Vagina (tissue), 2 donors: ENCODE measurements at regions not wholly inside any gene's neighbourhood (a gene's known extent, or its start where the extent isn't known, plus 50 kb on each side); places are given as distances from the start of the nearest gene placed in this dataset.

Experiments used
- DNase-seq, 2 donors: peaks; one replicate each; pipeline ENCODE4 v3.0.0-alpha.2; 2017; ENCODE audit errors: extremely low spot score in 2 of 2
- H3K27ac ChIP-seq: fragments of 200-600 bp; sonication (generic); one replicate; pipeline ENCODE4 v1.5.1; 2019
- H3K27me3 ChIP-seq: fragments of 200-600 bp; sonication (generic); one replicate; pipeline ENCODE4 v1.5.1; 2019
- H3K36me3 ChIP-seq, 2 donors: fragments of 200-600 bp; sonication (generic); one replicate each; pipeline ENCODE4 v1.5.1; 2017 to 2019
- H3K4me1 ChIP-seq: fragments of 200-600 bp; sonication (generic); one replicate; pipeline ENCODE4 v1.5.1; 2019
- H3K4me3 ChIP-seq, 2 donors: fragments of 200-600 bp; sonication (generic); 1 replicate in 1 of 2; 2 replicates in 1 of 2; pipeline ENCODE4 v1.5.1; 2016 to 2019
- H3K9me3 ChIP-seq: fragments of 200-600 bp; sonication (generic); one replicate; pipeline ENCODE4 v1.5.1; 2019
- CTCF ChIP-seq, 3 experiments: fragments of 450-650 bp in 2 of 3; fragments of 200-600 bp in 1 of 3; sonication (generic) in 1 of 3; IDR thresholded peaks; one replicate each; pipeline ENCODE4 v1.5.1; 2017 to 2019; ENCODE audit warnings: antibody characterized with exemption in 3 of 3, mild to moderate bottlenecking in 2 of 3, moderate library complexity in 2 of 3
- POLR2A ChIP-seq, 2 donors: fragments of 450-650 bp; IDR thresholded peaks; one replicate each; pipeline ENCODE4 v1.6.1; 2017; ENCODE audit warnings: antibody characterized with exemption in 2 of 2, mild to moderate bottlenecking in 2 of 2, moderate library complexity in 2 of 2
- POLR2AphosphoS5 ChIP-seq, 2 donors: sonication (generic); formaldehyde crosslinking; IDR thresholded peaks; one replicate each; pipeline ENCODE4 v1.9.0; 2017; ENCODE audit warnings: antibody characterized with exemption in 2 of 2, mild to moderate bottlenecking in 2 of 2, low read depth in 1 of 2; ENCODE audit not compliant: insufficient read depth in 1 of 2
- intact Hi-C: fragments of 100-400 bp; cut with DNase I; formaldehyde crosslinking; loops from one replicate; pipeline ENCODE4 v1.15.1; 2023

- Histone ChIP-seq H3K27me3 (no peaks in the 10 kb centered on the region), H3K9me3 (no peaks in the 10 kb centered on the region), H3K36me3 (no peaks in the 10 kb centered on the region), H3K4me3 (no peak overlapping the region), H3K4me1 (no peaks in the 10 kb centered on the region), H3K27ac (no peak overlapping the region)
- intact Hi-C loops: no loop called here
- TF ChIP-seq POLR2AphosphoS5 (IDR thresholded peaks at IDR 0.05; ENCODE audit: insufficient read depth in 1 of 2, low read depth in 1 of 2) (no peak), POLR2A (IDR thresholded peaks at IDR 0.05) (no peak), CTCF (IDR thresholded peaks at IDR 0.05) (no peak)
- no peak for DNase-seq
These were observed 81.9 kb upstream of the MYCN start for GRCh38 chr2:15858466-15858865.

- DNase-seq: no peak
- no peak overlapping the region for H3K27ac ChIP-seq
- no peaks in the 10 kb centered on the region for H3K36me3 ChIP-seq
- H3K4me1 ChIP-seq: no peaks in the 10 kb centered on the region
- intact Hi-C loops: no loop called here
- no peaks in the 10 kb centered on the region for H3K27me3 ChIP-seq
- TF ChIP-seq POLR2A (IDR thresholded peaks at IDR 0.05) (no peak), POLR2AphosphoS5 (IDR thresholded peaks at IDR 0.05; ENCODE audit: insufficient read depth in 1 of 2, low read depth in 1 of 2) (no peak), CTCF (IDR thresholded peaks at IDR 0.05) (no peak)
- no peaks in the 10 kb centered on the region for H3K9me3 ChIP-seq
- H3K4me3 ChIP-seq: no peak overlapping the region
These were observed 80.2 kb upstream of the MYCN start for GRCh38 chr2:15860051-15860663.

GRCh38 chr2:15860760-15861159 is 79.6 kb upstream of the MYCN start:
- TF ChIP-seq POLR2A (IDR thresholded peaks at IDR 0.05): no peak
- no peak for TF ChIP-seq POLR2AphosphoS5 (IDR thresholded peaks at IDR 0.05; ENCODE audit: insufficient read depth in 1 of 2, low read depth in 1 of 2)
- TF ChIP-seq CTCF (IDR thresholded peaks at IDR 0.05): no peak
- Histone ChIP-seq H3K9me3 (no peaks in the 10 kb centered on the region), H3K36me3 (no peaks in the 10 kb centered on the region), H3K27me3 (no peaks in the 10 kb centered on the region), H3K4me3 (no peak overlapping the region), H3K27ac (no peak overlapping the region), H3K4me1 (no peaks in the 10 kb centered on the region)
- no peak for DNase-seq
- intact Hi-C loops: no loop called here

GRCh38 chr2:15861172-15861822 is 79.1 kb upstream of the MYCN start:
- intact Hi-C loops: no loop called here
- Histone ChIP-seq H3K27me3 (no peaks in the 10 kb centered on the region), H3K4me1 (no peaks in the 10 kb centered on the region), H3K4me3 (no peak overlapping the region), H3K9me3 (no peaks in the 10 kb centered on the region), H3K36me3 (no peaks in the 10 kb centered on the region), H3K27ac (no peak overlapping the region)
- DNase-seq: no peak
- no peak for TF ChIP-seq CTCF (IDR thresholded peaks at IDR 0.05)
- no peak for TF ChIP-seq POLR2AphosphoS5 (IDR thresholded peaks at IDR 0.05; ENCODE audit: insufficient read depth in 1 of 2, low read depth in 1 of 2)
- no peak for TF ChIP-seq POLR2A (IDR thresholded peaks at IDR 0.05)

DNA sequence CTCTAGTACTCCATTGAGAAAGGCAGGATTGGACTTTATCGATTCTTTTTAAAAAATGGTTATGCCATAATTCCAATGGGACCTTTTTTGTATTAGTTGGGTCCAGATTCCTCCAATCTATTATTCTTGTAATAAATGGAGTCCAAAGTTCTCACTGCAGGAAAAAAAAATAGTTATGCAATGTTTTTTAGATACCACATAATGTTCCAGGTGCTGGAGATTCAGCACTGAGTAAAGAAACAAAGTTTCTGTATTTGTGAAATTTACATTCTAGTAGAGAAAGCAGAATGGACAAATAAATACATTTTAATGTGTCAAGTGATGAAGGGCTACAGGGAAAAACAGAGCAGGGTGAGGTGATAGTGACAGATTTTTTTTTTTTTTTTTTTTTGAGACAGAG is 78.5 kb upstream of the MYCN start:
- Histone ChIP-seq H3K27ac (no peak overlapping the region), H3K4me3 (no peak overlapping the region), H3K9me3 (no peaks in the 10 kb centered on the region), H3K36me3 (no peaks in the 10 kb centered on the region), H3K27me3 (no peaks in the 10 kb centered on the region), H3K4me1 (no peaks in the 10 kb centered on the region)
- intact Hi-C loops: no loop called here
- DNase-seq: no peak
- TF ChIP-seq POLR2AphosphoS5 (IDR thresholded peaks at IDR 0.05; ENCODE audit: insufficient read depth in 1 of 2, low read depth in 1 of 2) (no peak), CTCF (IDR thresholded peaks at IDR 0.05) (no peak), POLR2A (IDR thresholded peaks at IDR 0.05) (no peak)
